ENCODE measurements at regions not wholly inside any gene's neighbourhood (a gene's known extent, or its start where the extent isn't known, plus 50 kb on each side); places are given as distances from the start of the nearest gene placed in this dataset.

DNA sequence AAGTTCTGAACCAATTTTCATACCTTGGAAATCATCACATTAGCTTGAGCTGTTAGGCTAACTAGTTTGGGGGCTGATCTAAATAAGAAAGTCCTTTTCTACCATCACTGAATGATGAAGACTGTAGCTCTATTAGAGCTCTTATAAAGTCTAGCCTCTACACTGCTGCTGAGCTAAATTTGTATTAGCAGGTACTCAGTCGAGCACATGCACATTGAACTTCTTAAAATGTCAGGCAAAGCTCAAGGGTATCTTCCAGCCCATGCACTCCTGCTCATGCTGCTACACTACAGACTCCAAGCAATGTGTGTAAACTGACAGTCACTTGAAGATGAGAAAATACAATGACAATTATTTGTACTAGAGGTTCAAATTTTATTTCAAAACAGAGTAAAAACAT, 158.8 kb upstream of the TMEM229A start:
- H3K4me1 ChIP-seq (ENCODE audit: insufficient read depth, low read length): no peaks in the 10 kb centered on the region
- H3K4me3 ChIP-seq (replicated peaks in 1 of 3; ENCODE audit: insufficient read depth in 1 of 3, low read depth in 2 of 3, low read length in 3 of 3): no peak overlapping the region
- WGBS (ENCODE audit: low lambda C conversion rate): 0% methylated on average over 1 of the region's 1 CpG
- ChIA-PET POLR2A (no interaction called here), CTCF (ENCODE audit: low intra/inter-chr PET ratio, low total read pairs) (no interaction called here)
- in situ Hi-C loops (cut with HindIII; ENCODE audit: extremely low pct_ligation_motif_present, low pct_unique_long_range_greater_than_20kb): no loop called here
- H3K27me3 ChIP-seq (ENCODE audit: control insufficient read depth in 1 of 2, insufficient read depth in 2 of 2, low read length in 2 of 2): no peaks in the 10 kb centered on the region
- DNase-seq (ENCODE audit: low spot score) (no peak), ATAC-seq (no peak), FAIRE-seq (no peak)
- no peak overlapping the region for H3K27ac ChIP-seq (ENCODE audit: extremely low read length, insufficient read depth, low read length)
- no TSS peak for BruUV-seq (replicated peaks)
- no peaks in the 10 kb centered on the region for H3K79me2 ChIP-seq (ENCODE audit: insufficient read depth, low read length)
- H4K20me1 ChIP-seq (ENCODE audit: insufficient read depth, low read length): no peaks in the 10 kb centered on the region
- no peak overlapping the region for H2AFZ ChIP-seq (ENCODE audit: low read length)
- no peak overlapping the region for H3K9ac ChIP-seq (ENCODE audit: insufficient read depth, low read depth, low read length)
- no peaks in the 10 kb centered on the region for H3K9me3 ChIP-seq (ENCODE audit: low read length)
- H3K36me3 ChIP-seq (replicated peaks in 1 of 2; ENCODE audit: control insufficient read depth in 1 of 2, insufficient read depth in 2 of 2, low read length in 2 of 2): no peaks in the 10 kb centered on the region
- intact Hi-C loops (cut with micrococcal nuclease; ENCODE audit: unreplicated experiment): no loop called here
- TF ChIP-seq FIP1L1 (IDR thresholded peaks at IDR 0.05; ENCODE audit: borderline replicate concordance, insufficient read depth, low read depth, low read length) (no peak), ARHGAP35 (CRISPR knock-in tag; IDR thresholded peaks at IDR 0.05; ENCODE audit: borderline replicate concordance) (no peak), ZNF598 (CRISPR knock-in tag; IDR thresholded peaks at IDR 0.05; ENCODE audit: borderline replicate concordance) (no peak)
- H3K4me2 ChIP-seq (ENCODE audit: low read depth, low read length): no peak overlapping the region

DNA sequence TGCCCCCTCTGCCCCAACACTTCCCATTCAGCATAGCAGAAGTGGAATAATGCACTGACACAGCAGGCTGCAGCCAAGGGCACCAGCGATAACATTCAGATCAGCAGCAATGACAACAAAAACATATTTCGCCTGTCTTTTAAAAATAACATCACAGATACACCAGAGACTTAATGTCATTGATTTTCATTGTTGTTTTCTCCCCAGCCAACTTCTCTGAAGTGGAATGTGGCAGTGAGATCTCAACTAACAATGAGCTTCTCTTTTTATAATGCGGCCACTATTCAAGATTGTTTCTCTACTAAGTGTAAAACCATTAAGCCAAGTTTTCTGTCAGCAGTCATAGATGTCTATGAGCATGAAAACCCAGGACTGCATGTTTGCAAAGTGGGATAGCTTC, 158.2 kb upstream of the TMEM229A start:
- no TSS peak for BruUV-seq (replicated peaks)
- no peak overlapping the region for H3K4me2 ChIP-seq (ENCODE audit: low read depth, low read length)
- H3K27me3 ChIP-seq (ENCODE audit: control insufficient read depth in 1 of 2, insufficient read depth in 2 of 2, low read length in 2 of 2): no peaks in the 10 kb centered on the region
- no peaks in the 10 kb centered on the region for H3K9me3 ChIP-seq (ENCODE audit: low read length)
- no peak overlapping the region for H3K9ac ChIP-seq (ENCODE audit: insufficient read depth, low read depth, low read length)
- POLR2A ChIA-PET: no interaction called here
- H3K4me3 ChIP-seq (replicated peaks in 1 of 3; ENCODE audit: insufficient read depth in 1 of 3, low read depth in 2 of 3, low read length in 3 of 3): no peak overlapping the region
- ATAC-seq: no peak
- no peaks in the 10 kb centered on the region for H3K79me2 ChIP-seq (ENCODE audit: insufficient read depth, low read length)
- no peaks in the 10 kb centered on the region for H3K36me3 ChIP-seq (replicated peaks in 1 of 2; ENCODE audit: control insufficient read depth in 1 of 2, insufficient read depth in 2 of 2, low read length in 2 of 2)
- CTCF ChIA-PET (ENCODE audit: low intra/inter-chr PET ratio, low total read pairs): no interaction called here
- 4% methylated on average over 3 of the region's 3 CpGs for WGBS (ENCODE audit: low lambda C conversion rate)
- H2AFZ ChIP-seq (ENCODE audit: low read length): no peak overlapping the region
- H4K20me1 ChIP-seq (ENCODE audit: insufficient read depth, low read length): no peaks in the 10 kb centered on the region
- H3K27ac ChIP-seq (ENCODE audit: extremely low read length, insufficient read depth, low read length): no peak overlapping the region
- in situ Hi-C loops (cut with HindIII; ENCODE audit: extremely low pct_ligation_motif_present, low pct_unique_long_range_greater_than_20kb): no loop called here
- FAIRE-seq: no peak
- no peak for DNase-seq (ENCODE audit: low spot score)
- intact Hi-C loops (cut with micrococcal nuclease; ENCODE audit: unreplicated experiment): no loop called here
- no peaks in the 10 kb centered on the region for H3K4me1 ChIP-seq (ENCODE audit: insufficient read depth, low read length)
- TF ChIP-seq ZNF644 (CRISPR knock-in tag; IDR thresholded peaks at IDR 0.05; ENCODE audit: low read depth): no peak
- no peak for TF ChIP-seq NFYC (CRISPR knock-in tag; IDR thresholded peaks at IDR 0.05)
- no peak for TF ChIP-seq MAFG (CRISPR knock-in tag; IDR thresholded peaks at IDR 0.05)
- no peak for TF ChIP-seq JUN (CRISPR knock-in tag; IDR thresholded peaks at IDR 0.05)
- TF ChIP-seq ZNF614 (CRISPR knock-in tag; IDR thresholded peaks at IDR 0.05; ENCODE audit: borderline replicate concordance): no peak
- TF ChIP-seq ZNF256 (CRISPR knock-in tag; conservative IDR thresholded peaks at IDR 0.05): no peak
- no peak for TF ChIP-seq ZBTB7A (CRISPR knock-in tag; IDR thresholded peaks at IDR 0.05)
- TF ChIP-seq, protein P1, sequence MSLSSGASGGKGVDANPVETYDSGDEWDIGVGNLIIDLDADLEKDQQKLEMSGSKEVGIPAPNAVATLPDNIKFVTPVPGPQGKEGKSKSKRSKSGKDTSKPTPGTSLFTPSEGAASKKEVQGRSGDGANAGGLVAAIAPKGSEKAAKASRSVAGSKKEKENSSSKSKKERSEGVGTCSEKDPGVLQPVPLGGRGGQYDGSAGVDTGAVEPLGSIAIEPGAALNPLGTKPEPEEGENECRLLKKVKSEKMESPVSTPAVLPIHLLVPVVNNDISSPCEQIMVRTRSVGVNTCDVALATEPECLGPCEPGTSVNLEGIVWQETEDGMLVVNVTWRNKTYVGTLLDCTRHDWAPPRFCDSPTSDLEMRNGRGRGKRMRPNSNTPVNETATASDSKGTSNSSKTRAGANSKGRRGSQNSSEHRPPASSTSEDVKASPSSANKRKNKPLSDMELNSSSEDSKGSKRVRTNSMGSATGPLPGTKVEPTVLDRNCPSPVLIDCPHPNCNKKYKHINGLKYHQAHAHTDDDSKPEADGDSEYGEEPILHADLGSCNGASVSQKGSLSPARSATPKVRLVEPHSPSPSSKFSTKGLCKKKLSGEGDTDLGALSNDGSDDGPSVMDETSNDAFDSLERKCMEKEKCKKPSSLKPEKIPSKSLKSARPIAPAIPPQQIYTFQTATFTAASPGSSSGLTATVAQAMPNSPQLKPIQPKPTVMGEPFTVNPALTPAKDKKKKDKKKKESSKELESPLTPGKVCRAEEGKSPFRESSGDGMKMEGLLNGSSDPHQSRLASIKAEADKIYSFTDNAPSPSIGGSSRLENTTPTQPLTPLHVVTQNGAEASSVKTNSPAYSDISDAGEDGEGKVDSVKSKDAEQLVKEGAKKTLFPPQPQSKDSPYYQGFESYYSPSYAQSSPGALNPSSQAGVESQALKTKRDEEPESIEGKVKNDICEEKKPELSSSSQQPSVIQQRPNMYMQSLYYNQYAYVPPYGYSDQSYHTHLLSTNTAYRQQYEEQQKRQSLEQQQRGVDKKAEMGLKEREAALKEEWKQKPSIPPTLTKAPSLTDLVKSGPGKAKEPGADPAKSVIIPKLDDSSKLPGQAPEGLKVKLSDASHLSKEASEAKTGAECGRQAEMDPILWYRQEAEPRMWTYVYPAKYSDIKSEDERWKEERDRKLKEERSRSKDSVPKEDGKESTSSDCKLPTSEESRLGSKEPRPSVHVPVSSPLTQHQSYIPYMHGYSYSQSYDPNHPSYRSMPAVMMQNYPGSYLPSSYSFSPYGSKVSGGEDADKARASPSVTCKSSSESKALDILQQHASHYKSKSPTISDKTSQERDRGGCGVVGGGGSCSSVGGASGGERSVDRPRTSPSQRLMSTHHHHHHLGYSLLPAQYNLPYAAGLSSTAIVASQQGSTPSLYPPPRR (CRISPR knock-in tag; IDR thresholded peaks at IDR 0.05; ENCODE audit: borderline replicate concordance): no peak
- TF ChIP-seq, protein P2, sequence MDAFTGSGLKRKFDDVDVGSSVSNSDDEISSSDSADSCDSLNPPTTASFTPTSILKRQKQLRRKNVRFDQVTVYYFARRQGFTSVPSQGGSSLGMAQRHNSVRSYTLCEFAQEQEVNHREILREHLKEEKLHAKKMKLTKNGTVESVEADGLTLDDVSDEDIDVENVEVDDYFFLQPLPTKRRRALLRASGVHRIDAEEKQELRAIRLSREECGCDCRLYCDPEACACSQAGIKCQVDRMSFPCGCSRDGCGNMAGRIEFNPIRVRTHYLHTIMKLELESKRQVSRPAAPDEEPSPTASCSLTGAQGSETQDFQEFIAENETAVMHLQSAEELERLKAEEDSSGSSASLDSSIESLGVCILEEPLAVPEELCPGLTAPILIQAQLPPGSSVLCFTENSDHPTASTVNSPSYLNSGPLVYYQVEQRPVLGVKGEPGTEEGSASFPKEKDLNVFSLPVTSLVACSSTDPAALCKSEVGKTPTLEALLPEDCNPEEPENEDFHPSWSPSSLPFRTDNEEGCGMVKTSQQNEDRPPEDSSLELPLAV (CRISPR knock-in tag; conservative IDR thresholded peaks at IDR 0.05; ENCODE audit: low read depth): no peak
